HG03558 (cell line): ENCODE measurements at regions not wholly inside any gene's neighbourhood (a gene's known extent, or its start where the extent isn't known, plus 50 kb on each side); places are given as distances from the start of the nearest gene placed in this dataset.

Experiments
- ATAC-seq: cut with Tn5 transposase; IDR thresholded peaks from one replicate; pipeline ENCODE4 v1.9.1; 2021; ENCODE audit warnings: moderate number of reproducible peaks; ENCODE audit not compliant: unreplicated experiment; ENCODE audit errors: extremely low read depth

DNA sequence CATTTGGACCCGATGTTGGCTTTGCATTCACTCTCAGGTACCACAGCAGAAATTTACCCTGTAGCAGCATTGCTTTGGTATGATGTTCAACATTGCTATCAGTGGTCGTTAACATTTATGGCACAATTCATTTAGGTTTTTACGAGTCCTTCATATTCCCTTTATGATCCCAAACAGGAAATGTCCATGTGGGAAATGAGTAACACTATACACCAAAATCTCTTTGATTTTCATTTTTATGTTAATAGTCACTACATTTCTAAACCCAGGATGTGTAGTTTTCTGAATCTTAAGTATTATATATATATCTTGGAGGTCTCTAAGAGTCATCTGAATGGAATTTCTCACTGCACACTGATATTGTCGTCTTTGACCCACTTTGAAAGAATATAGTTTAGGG, 78.5 kb upstream of the RBMS3 start:
- no peak for ATAC-seq

DNA sequence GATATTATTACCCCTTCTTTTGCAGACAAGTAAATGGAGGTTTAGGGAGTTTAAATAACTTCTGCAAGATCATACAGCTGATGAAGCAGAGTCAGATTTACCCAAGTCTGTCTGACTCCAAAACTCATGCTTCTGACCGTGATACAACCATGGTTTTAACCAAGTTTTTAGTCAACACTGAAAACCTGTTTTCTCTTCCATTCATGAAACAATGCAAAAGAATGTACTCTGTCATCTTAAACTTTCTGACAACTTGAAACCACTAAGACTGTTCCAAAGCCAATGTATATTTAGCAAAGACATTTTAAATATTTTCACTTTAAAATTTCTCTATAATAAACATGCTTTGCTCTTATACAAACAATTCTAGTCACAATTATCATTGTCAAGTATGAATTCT, 77.0 kb upstream of the RBMS3 start:
- no peak for ATAC-seq

DNA sequence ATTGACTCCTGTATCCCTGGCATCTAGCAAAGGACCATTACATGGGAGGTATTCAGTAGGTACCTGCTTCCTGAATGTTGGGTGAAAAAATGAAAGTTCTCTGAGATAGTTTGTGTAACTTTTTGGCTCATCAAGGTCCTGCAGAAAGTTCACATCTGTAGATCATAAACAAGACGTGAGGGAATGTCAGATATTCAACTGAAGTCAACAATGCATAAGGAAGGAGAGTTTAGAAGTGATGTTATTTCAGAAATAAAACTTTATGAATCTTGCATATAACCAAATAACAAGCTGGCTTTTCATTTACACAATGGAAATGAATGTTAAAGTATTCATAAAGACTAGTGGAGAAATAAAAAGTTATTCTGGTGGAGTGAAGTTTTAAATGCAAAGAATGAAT, 73.4 kb upstream of the RBMS3 start:
- no peak for ATAC-seq

GRCh38 chr3:29212789-29213433, 68.0 kb upstream of the RBMS3 start:
- ATAC-seq, result no peak

GRCh38 chr3:29214009-29214658, 66.7 kb upstream of the RBMS3 start:
- ATAC-seq, result no peak

DNA sequence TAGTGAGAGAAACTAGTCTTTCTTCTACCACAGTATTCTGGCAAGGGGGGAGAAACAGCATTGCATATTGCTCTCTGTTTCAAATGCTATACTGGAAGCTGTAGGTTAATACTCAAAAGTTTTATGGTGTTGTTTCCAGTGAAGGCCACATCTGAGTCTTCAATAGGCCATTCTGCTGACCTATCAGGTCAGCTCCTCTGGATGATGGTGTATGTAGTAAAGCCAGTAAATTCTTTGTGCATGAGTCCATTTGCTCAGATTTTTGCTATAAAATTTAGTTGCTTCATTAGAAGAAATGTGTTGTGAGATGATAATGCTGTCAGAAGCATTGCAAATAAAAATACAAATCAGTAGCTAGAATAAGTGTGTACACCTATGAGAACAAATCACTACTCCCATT, 64.9 kb upstream of the RBMS3 start:
- no peak for ATAC-seq

DNA sequence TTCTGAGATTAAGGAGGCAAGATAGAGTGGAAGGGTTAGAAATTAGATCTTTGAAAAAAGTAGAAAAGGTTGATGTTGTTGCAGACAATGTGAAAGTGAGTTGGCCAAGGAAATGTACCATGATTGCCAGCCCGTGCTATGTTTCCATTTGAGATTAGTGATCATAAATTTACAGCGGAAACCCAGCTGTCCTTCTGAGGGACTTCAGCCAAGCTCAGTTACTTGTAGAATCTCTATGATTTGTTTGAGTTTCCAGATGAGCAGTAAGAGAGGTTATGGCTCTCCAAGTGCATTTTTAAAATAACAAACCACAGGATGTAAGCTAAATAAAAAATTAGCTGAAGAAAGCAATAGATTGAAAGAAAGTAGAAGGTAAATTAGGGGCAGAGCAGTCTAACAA, 54.2 kb upstream of the RBMS3 start:
- no peak for ATAC-seq

GRCh38 chr3:29227307-29227706, 53.6 kb upstream of the RBMS3 start:
- ATAC-seq, result no peak
